GM19467 (cell line): ENCODE measurements at regions not wholly inside any gene's neighbourhood (a gene's known extent, or its start where the extent isn't known, plus 50 kb on each side); places are given as distances from the start of the nearest gene placed in this dataset.

Experiments used
- ATAC-seq: cut with Tn5 transposase; IDR thresholded peaks from one replicate; pipeline ENCODE4 v1.9.1; 2021; ENCODE audit warnings: mild to moderate bottlenecking, moderate library complexity; ENCODE audit not compliant: unreplicated experiment

DNA sequence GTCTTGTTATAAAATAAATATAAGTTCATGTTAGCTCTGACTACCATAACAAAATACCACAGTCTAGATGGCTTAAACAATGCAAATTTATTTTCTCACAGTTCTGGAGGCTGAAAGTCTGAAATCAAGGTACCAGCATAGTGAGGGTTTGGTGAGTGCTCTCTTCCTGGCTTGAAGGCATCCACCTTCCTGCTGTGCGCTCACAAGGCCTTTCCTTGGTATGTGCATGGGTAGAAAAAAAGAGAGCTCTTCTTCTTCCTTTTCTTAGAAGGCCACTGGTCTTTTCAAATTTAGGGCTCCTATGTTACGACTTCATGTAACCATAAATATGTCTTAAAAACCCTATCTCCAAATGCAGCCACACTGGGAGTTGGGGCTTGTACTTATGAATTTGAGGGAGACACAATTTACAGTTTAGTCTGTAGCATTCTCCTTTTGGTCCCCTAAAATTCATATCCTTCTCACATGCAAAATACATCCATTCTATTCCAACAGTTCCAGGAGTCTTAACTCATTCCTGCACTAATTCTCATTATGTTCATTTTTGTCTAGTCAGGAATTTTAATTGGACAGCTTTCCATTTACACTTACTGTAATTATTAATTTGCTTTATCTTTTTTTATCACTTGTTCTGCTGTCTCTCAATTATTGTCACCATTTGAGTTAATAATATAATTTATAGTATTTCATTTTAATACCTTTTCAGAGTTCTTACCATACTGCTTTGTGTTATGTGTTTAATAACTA lies 381.9 kb upstream of the EPHA7 start:
- ATAC-seq: no peak

DNA sequence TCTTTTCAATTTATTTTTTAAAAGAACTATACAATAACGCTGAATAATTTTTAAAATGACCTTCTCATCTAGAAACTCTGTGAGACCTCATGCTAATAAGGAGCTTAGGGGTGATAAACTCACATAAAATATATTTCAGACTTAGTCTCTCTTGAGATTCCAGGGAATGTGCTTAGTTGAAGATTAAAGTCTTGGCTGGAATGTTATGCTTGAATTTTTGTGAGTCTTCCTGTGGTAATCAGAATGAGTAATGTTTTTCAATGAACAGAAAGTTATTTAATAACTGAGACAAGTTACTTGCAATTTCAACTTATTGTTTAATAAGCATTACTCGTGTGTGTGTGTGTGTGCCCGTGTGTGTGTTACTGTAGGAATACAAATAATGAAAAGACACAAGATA lies 379.9 kb upstream of the EPHA7 start:
- ATAC-seq: no peak

DNA sequence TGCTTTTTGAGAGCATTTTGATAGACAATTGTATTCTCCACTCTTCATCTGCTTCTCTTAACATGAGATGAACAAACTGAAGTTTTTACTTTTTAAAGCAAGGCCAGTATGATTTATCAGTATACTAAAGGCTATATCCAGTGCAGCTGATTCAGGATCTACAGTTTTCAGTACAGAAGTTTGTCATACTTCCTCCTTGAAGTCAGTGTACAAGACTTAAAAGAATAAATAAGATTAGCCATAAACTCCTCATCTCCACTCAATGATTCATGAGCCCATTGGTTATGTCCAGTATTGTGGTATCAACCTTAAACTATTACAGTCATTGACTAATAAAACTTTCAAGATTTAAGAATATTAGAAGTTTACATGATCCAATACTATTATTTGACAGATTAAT lies 374.8 kb upstream of the EPHA7 start:
- no peak for ATAC-seq

DNA sequence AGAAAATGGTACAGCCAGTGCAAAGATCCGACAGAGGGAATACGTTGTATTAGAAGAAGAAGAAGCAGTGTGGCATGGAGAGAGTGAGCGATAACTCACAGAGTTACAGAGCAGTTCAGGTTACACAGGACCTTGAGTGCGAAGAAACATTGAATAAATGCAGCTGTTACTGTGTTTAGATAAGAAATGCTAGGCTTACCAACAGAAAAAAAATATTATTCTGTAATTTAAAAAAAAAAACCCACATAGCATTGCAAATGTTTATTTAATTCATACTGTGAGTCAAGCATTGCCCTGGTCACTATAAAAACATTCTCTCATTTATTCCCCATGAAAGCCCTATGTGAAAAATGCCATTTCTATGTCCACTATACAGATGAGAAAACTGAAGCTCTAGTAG lies 373.4 kb upstream of the EPHA7 start:
- no peak for ATAC-seq

DNA sequence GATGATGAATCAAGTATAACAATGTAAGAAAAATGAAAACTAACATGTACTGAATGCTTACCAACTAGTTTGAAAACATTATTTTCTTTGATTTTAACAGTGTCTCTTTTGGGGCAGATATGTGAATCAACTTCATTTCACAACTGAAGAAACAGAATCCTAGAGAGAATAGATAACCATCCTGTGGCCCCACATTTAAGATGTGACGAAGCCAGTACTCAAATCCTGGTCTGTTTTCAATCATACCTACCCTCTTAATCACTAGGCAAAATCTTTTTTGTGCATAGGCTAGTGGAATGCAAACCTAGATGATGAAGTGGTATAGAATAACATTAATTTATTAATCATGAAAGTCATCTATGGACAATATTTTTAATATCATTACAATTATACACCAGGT lies 371.6 kb upstream of the EPHA7 start:
- no peak for ATAC-seq

DNA sequence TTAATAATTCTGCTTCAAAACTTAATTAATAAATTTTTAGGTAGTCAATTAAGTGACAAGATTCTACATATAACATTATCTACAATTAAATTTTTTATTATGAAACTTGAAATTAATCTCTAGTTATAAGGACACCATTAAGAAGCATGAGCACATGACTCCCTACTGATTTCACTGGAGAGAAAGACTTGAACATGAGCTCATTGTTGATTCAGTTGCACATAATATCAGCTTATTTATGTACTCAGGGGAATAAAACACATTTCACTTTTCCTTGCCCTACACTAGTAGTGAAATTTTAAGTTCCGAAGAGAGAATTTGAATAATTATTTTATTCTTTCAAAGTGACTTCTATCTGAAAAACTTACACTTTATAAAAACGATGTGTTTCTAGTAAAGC lies 370.2 kb upstream of the EPHA7 start:
- no peak for ATAC-seq

DNA sequence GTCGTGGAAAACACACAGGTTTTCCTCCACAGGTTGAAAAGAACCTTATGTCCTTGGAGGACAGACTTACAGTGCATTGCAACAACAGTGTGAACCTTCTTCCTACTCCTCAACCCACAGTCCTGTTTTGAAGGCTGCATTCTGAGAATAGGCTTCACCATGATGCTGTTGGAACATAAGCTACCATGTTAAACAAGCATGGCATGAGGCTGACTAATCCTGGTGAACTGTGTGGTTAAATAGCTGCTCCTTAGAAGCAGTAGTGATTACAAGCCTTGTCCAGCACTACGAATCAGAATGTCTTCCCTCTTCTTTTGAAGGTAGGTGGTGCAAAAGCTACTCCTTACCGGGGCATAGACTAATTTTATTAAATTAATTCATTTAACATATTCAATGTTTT lies 368.5 kb upstream of the EPHA7 start:
- no peak for ATAC-seq

DNA sequence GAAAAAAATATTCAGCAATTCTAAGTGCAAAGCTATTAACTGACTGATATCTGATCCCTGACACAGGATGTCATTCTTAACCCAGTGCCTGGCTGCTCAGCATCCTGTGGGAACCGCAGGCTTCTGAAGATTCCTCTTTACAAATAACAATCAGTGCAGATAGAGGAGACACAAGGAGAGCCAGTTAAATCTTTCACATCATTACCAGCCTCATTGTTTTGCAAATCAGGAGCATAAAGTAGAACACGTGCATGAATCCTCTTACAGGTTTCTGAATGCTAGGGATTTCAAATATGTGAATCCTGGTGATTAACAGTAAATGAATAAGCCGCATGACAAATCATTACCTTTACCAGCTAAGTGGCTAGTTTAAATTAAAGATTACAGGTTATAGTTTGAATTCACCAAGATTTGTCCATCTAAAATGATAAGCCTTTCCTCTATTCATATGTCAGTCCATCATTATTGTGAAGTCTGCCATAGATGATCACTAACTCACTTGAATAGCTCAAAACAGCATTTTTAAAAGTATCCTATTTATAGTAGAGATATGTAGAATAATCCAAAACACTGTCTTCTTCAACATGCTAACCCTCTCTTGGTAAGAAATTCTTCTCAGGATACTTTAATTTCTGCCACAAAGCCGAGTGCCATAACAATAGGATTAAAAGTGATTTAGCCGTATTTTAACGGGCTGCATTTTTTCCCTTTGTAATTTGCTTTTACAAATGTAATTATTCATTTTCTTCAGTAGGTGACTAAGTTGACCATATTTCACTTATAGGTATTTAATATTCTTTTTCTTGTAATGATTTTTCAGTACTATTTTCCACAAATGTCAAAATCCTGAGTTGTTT lies 367.3 kb upstream of the EPHA7 start:
- no peak for ATAC-seq

DNA sequence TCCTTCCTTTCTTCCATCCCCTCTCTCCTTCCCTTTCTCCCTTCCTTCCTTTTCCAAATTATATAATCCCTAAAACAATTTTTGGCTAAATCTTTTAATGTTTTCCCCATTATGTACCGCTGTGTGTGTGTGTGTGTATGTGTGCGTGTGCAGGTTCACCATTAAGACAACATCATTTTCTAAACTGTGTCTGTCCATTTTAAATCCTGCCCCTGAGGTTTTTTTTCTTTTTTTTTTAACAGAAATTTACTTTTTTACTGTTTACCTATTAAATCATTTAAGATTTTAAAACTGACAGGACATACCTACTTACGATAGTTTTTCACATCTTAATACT lies 366.3 kb upstream of the EPHA7 start:
- ATAC-seq: no peak

DNA sequence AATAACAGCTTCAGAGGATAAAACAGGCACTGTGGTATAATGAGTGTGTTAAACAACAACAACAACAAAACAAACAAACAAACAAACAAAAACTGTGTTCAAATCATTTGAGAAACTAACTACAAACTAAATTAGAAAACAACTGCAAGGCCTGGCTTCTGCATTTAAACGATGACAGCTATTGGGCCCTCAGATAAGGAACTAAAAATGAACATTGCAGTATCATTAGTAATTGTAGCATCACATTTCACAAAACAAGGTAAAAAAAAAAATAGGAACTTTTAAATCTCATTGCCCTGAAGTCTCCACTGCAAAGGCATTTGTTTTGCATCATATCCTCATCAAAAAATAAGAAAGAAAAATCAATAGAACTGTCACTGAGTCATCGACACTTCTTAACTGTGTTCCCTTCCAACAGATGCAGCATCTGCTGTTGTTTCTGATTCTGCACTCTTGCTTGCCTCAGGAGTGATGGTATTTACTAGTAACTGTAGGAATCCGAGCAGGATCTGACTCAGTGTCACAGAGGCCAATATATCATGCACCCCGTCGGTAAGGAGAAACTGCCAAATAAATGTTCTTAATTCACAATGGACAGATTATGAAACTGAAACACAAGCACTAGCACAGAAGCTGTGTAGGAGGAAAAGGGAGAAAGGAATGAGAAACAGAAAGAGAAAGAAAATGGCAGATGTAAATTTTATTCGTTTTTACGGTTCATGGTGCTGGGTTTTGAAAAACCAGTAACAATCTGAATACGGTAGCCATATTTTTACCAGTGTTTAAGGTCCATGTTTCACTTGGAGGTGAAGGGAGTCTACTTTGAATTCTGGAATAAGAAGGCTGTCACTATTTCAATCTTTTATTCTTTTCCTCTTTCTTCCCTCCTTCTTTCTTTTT lies 365.7 kb upstream of the EPHA7 start:
- no peak for ATAC-seq

DNA sequence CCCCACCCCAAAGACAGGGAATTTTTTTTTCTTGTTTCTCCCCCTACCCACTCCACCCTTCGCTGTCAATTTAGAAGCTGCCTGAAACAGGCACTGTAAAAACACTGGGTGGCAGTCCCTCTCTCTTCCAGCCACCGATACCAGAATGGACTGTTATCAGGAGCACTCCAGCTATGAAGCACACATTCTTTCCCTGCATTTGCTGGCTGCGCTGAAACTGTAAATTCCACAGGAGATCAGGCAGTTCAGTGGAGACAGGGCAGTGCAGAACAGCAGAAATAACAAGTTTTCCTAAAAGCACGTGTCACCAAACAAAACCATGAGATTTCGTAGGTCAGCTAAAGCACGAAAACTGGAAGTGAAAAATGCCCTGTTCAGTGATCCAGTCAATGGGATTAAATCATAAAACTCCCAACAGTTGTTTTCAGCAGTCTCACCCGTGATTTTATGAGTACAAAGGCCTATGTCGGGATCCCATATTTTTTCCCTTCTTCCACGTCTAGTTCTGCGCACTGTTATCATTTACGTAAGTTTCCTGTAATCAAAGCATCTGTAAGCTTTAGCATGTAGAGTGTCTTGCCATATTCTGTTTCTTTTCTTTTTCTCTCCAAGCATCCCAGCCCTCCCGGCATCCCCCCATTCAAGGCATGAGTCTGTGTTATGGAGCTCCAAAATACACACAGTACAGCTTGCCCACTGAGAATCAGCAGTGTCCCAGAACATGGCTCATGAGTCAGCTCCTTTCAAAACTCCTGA lies 359.9 kb upstream of the EPHA7 start:
- no peak for ATAC-seq

DNA sequence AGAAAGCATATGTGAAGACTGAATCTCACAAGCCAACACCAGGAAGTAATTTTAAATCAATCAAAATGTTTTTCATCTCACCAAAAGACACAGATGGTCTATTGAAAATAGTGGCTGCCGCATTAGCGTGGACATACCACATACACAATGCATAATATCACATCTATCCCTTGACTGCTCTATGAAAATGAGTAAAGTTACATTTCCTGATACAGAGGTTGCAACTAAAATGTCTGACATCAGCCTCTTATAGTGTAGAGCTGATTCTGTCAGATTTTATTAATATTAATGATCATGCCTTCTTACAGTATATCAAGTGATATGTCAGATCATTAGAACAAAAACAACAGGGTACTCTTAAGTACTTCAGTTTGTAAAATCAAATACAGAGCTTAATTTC lies 339.8 kb upstream of the EPHA7 start:
- no peak for ATAC-seq

DNA sequence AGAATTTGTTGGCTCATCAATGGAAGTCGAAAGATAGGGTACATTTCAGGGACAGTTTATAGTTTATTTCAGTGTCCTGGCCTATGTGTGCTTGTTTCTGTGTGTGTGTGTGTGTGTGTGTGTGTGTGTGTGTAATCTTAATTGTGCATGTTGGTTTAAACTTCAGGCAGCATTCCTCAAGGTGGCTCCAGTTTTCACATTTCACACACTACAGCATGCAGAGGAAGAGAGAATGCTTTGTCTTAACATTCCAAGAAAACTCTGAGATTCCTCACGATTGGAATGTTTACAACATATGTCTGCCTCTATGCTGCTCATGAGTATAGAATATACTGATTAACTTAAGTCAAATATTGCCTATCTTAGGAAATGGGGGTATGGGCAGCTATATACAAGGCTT lies 332.6 kb upstream of the EPHA7 start:
- no peak for ATAC-seq

DNA sequence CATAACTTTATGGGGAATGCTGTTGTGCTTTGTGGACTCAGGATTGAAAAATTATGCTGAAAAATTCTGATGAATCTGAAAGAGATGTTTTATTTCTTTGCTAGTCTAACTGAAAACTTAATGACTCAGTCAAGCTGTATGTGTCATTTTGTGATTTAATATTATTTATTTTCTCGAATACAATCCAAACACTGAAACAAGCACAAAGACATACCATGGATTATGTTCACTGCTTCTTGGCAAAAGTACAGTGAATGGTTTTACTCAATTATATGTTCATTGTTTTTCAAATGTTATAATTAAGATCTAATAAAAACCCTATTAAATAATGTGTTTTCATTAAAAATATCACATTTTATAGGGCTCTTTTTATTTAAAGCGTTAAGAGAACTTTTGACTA lies 330.6 kb upstream of the EPHA7 start:
- ATAC-seq: no peak

DNA sequence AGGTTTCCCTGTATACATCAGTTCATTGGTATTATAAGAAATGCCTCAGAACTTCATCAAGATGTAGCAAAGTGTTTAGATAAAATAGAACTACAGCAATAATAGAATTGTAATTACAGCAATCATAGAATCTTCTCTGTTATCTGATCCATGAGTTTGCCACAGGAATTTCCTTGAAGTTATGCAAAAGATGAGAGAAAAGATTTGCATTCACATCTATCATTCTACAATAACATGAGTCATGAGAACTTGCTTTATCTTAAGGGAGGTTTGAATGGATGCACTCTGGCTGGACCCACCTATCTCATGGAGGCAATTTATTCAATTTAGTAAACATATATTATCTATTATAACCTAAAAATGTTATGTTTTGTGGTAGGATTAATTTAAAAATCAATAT lies 329.8 kb upstream of the EPHA7 start:
- ATAC-seq: no peak

DNA sequence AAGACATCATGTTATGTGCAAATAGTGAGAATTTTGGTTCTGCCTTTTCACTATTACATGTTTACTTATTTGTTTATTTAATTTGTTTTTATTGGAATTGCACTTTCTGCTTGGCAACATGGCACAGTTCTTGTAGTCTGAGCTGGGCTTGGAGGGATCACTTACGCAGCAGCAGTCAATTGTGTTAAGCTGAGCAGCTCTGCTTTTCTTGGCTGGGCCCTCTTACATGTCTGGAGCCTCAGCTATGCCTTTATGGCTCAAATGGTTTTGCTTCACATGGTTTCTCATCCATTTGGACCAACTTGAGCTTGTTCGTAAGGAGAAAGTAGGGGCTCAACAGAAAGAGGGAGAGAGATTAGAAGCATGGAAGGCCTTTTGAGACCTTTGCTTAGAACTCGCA lies 327.5 kb upstream of the EPHA7 start:
- no peak for ATAC-seq

DNA sequence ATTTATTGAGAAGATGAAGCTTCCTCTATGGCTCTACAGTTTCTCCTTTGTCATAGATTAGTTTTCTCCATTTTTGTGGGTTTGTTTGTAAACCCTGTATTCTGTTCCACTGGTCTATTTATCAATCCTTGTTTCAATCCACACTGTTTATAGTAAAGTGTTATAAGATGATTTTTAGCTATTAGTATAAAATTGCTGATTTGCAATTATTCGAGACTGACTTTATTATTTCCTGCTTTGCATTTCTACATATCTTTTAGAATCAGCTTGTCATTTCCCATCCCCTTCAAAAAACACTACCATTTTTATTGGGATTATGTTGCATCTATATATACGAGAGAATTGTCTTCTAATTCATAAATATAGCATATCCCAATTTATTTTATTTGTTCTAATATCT lies 325.9 kb upstream of the EPHA7 start:
- no peak for ATAC-seq

DNA sequence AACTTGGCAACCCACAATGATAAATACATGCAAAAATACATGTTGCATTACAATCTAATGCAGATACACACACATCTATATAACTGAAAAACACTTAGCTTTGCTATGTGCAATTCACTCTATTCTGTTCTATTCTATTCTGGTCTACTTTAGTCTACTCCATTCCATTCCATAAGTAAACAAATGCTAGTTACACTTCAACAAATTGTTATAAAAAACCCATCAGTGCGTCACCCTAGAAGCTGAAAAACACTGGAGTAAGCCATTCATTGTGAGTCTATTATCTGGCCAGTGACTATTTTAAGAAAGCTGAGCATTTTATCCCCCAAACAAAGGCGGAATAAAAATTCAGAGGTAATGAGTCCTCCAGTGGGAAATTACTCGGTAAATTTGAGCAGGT lies 315.7 kb upstream of the EPHA7 start:
- no peak for ATAC-seq

DNA sequence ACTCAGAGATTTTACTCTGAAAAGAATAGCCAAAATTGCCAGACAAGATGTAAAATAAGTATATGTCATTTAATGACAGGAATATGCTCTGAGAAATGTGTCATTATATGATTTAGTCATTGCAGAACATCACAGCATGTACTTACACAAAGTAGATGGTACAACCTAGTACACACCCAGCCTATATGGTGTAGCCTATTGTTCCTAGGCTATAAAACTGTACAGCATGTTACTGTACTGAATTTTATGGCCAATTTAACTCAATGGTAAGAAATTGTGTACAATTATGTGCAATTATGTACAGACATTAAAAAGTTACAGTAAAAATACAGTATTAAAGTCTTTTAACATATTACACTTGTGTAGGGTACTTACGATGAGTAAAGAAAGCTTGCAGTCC lies 311.9 kb upstream of the EPHA7 start:
- no peak for ATAC-seq

DNA sequence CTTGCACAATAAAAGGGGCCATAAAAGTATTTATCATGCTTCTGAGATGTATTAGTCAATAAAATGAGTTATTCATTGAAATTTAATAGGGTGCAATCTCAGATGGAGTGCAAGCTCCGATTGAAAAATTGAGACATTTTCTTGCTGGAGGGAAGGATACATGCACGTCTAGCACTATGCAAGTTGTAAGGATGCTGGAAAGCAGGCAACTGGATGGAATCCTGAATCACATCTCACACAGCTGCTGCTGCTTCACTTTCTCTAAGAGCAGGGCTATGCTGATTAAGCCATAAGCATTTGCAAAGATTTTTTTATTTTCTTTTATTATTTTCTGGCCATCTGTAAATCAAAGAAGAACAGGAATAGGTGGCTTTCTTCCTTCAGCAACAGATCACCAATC lies 308.8 kb upstream of the EPHA7 start:
- no peak for ATAC-seq

DNA sequence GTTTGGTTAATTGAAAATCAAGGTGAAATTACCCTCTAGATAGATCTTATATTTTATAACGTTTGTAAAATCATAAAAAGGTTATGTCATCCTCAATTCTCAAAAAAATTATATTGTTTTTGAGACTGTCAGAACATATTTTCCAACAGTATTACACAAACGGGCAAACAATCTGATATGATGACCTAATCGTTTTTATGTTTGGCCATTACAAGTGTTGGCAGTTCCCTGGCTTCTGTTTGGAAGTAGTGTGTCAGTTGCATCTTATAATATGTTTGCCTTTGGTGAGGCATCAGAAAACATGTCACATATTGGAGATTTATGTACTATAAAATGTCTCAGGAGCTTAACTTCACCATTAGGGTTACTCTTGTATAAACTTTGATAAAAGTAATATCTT lies 308.1 kb upstream of the EPHA7 start:
- no peak for ATAC-seq
